ENCODE measurements at regions not wholly inside any gene's neighbourhood (a gene's known extent, or its start where the extent isn't known, plus 50 kb on each side); places are given as distances from the start of the nearest gene placed in this dataset.

DNA sequence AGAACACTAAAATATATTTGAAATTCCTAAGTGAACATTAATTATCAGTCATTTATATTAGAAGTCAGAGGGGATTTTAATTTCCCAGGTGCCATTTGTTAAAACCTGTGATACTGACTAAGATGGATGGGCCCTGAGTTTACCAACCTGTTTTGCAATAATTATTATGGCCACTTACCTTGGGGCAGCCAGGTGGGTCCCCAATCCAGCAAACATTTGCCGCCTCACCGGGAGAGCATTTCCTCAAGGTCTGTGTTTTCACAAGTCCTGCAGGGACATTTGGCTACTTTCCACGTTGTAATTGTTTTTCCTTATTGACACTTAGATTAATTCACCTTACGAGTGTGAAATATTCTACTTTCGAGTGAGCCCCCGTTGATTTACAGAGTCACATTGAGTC is 251.2 kb upstream of the PPP2R2D start:
- no peak for DNase-seq (ENCODE audit: low spot score)

DNA sequence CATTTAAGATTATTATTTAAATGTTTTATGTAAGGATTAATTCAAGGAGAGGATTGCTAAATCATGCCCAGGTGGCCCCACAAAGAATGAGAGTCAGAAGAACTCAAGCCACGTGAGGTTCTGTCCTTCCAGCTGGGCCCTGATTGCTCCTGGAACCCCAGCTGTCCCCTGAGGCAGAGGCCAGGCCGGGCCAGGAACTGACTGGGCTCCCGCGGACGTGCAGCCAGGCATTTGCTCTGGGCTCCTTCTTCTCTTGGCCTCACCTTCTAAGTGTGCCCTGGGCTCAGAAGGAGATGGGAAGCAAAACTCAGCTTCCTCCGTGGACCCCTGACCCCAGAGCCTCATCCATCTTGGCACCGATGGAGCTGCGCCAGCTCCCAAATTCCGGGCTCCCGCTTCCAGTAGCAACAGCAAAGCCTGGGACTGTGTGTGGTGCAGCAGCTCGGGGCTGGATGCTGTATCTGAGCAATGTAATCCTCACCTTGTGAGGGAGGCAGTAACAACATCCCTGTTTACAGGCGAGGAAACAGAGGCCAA is 250.6 kb upstream of the PPP2R2D start:
- DNase-seq (ENCODE audit: low spot score), result no peak

DNA sequence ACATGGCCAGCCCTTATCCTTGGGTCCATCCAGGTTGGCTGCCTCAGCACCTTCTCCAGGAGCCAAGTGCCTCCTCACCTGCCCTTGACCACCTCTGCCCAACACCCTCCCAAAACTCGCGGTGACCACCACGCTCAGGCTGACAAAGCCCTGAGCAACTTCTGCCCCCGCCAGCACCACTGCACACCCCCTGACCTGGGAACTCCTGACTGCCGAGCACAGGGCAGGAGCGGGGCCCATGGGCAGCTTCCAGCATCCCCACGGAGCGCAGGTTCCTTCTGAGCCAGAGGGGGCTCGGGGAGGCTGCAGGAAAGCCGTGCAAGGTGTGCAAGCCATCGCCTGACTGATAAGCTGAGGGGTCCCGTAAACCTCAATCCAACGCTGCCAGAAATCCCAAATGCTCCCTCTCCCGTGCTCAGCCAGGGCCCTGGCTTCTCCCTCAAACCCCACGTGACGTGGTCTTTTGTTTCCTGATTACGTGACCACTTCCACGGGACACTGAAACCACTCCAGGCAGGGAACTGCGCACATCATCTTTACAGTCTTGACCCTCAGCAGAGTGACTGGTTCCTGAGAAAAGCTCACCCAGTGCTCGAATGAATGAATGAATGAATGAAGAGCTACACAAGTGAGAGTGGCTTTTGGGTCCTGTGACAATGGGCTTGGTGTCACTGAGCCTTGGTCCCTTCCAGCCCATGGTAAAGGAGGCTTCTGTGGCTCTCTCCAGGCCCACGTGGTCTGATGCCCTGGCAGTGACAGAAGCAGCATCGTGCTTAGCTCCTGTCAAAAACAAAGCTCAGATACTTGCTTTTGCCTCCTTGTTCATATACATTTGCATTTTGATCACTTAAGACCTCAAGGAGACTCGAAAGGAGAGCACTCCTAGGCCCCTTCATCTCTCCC is 249.8 kb upstream of the PPP2R2D start:
- DNase-seq (ENCODE audit: low spot score), result no peak

DNA sequence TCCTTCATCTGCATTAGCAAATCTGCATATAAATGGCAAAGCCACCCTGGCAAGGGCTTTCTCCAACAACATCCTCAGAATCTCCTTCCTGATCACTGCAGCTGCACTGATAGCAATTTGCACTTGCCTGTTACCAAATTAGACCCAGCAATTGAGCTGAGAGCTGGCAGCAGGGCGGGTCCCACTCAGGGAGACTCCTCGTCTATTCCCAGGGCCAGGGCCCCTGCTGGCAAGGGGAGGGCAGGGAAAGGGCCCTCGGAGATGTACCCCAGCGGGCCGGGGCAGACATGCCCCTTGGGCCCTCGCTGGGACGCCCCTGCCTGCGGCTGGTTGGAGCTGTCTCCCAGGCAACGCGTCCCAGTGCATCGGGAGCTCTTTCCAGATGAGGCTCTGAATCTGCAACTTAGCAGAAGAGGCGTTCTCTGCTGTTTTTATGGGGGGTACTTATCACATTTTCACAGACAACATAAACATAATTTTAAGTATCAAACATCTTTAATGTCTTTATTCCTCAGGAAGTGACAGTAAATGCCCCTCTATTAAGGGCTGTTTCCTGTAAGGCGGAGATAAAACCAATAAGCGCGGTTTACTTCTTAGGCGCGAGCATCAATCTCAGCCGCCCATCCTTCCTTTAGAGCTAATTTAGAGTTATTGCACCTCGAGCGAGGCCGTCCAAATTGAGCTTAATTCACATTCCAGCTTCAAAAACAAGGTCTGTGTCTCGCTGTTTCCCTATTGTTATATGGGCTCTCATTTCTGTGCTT is 249.0 kb upstream of the PPP2R2D start:
- no peak for DNase-seq (ENCODE audit: low spot score)

GRCh38 chr10:131652438-131653139 is 248.2 kb upstream of the PPP2R2D start:
- DNase-seq (ENCODE audit: low spot score), result no peak

DNA sequence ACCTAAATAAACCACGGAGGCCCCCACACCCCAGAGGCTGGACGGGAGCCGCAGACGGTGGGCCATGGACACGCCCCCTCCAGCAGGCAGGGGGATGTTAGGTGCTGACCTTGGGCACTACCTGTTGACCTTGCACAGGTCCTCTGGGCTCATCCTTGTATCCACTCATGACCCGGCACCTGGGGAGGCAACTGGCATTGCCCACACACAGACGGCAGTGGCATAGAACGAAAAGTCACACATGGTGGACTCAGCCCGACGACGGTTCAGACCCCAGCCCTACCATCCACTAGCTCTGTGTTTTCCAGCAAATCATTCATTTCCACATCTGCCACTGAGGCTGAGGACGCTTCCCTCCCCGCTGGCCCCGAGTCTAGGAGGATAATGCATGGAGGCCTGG is 247.7 kb upstream of the PPP2R2D start:
- no peak for DNase-seq (ENCODE audit: low spot score)

DNA sequence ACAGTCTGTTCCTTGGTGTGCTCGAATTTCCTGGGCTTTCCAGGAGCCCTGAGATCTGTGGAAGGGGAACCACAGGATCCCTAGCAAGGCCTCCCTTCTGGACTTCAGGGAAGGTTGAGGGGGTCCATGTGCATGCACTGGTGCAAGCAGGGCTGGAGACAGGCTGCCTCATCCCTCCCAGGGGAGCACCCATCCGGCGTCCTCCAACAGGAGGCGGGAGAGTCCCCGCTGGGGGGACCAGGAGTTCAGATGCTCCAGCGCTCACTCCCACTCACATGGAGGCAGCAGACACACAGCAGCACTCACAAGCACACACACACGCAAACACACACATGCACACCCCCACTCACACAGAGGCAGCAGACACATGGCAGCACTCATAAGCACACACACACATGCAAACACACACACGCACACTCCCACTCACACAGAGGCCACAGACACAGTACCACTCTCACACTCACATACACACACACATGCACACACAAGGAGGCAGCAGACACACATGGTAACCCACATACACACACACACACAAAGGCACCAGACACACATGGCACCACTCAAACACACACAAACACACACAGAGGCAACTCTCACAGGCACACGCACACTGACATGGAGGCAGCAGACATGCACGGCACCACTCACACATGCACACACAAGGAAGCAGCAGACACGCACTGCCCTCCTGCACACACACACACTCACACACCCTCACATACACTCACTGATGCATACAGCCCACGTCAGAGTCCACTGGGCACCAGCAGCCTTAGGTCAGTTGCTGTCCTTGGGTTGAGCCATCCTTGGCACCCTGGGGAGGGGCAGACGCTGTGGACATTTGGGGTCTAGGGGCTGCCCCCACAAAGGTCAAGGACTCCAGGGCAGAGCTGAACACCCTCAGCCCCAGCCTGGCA is 247.0 kb upstream of the PPP2R2D start:
- DNase-seq (ENCODE audit: low spot score), result no peak

GRCh38 chr10:131654471-131655087 is 246.2 kb upstream of the PPP2R2D start:
- no peak for DNase-seq (ENCODE audit: low spot score)

DNA sequence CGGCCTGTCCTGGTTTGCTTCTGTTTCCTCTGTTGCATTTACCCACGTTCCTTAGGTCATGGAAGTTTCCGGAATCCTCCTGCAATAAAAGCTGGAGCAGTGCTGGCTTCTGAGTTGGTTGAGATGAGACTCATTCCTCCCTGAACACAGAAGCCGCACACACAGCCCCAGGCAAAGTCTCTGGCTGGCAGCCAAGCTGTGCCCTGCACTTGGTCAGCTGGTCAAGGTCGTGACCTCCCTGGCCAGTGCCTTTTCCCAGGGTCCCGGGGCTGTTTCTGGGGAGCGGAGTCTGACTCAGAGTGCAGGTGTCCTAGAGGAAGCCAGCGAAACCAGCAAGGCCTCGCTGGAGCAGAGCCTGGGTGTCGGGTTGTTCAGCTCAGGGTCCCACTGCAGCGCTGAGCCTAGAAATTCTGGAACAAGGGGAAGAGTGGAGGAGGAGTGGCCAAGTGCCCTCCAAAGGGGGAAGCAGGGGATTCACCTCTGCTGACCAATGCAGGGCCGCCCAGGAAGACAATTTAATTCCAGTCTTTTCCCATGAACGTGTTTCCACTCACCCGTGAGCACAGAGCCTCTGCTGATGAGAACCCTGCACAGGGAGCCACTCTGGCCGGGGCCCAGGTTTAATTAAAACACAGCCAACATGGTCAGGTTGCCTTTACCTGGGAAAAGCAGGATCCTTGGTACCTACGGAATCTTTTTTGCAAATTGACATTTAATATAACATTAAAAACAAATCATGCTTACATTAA is 245.5 kb upstream of the PPP2R2D start:
- no peak for DNase-seq (ENCODE audit: low spot score)

DNA sequence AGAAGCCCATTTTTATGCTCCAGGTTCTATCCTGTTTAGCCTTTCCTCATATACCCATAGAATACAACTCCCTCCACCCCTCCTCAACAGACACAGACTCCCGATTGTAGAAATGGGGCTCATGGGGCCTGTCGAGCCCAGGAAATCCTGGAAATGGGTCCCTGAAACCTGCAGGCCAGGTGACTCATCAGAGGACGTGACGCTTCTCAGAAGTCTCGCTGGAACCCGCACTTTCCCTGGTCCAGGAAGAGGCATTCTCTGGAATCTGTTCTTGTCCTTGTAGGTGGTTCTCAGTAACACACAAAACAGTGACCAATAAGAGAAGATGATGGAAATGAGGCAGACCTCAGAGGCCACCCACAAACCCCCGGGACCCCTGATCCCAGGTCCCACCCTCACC is 244.8 kb upstream of the PPP2R2D start:
- no peak for DNase-seq (ENCODE audit: low spot score)

GRCh38 chr10:131656431-131656841 is 244.4 kb upstream of the PPP2R2D start:
- DNase-seq (ENCODE audit: low spot score), result no peak

- no peak for DNase-seq (ENCODE audit: low spot score)
Measured at GRCh38 chr10:131657318-131657984, 243.4 kb upstream of the PPP2R2D start.

DNA sequence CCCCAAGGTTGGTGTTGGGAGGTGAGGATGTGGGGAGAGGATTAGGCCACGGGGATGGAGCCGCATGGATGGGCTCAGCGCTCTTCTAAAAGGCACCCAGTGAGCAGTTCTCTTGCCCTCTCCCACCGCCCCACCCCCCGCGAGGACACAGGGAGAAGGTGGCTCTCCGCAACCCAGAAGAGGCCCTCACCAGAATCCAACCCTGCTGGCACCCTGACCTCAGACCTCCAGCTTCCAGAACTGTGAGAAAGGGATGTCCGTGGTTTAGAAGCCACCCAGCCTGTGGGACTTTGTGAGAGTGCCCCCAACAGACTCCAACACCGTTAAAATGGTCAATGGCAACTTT is 242.8 kb upstream of the PPP2R2D start:
- DNase-seq (ENCODE audit: low spot score), result no peak

DNA sequence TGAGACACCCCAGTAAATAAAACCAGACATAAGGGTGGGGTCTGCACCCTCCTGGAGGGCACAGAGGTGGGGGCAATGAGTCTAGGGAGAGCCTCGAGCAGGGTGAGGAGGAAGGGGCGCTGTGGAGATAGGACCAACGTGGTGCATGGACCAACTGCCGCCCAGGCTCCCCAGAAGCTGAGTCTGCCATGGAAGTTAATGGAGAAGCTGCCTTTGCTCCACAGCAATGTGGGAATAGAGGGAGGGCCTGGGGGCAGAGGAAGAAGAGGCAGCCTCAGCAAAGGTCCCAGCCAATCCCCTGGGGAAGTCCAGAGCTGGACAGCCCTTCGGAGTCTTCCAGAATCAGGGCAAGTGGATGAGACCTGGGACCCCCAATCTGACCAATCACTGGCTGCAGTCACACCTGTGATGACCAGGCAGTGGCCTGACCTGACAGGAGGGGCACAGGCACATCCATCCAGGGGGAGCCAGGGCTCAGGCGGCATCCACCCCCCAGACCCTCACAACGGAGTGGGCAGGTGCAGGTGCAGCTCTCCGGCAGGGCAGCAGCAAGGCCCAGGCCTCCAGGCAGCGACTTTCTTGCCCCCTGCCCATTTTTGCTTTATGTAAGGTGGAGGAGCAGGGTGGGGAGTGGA is 242.2 kb upstream of the PPP2R2D start:
- DNase-seq (ENCODE audit: low spot score), result peak; percentile 34

DNA sequence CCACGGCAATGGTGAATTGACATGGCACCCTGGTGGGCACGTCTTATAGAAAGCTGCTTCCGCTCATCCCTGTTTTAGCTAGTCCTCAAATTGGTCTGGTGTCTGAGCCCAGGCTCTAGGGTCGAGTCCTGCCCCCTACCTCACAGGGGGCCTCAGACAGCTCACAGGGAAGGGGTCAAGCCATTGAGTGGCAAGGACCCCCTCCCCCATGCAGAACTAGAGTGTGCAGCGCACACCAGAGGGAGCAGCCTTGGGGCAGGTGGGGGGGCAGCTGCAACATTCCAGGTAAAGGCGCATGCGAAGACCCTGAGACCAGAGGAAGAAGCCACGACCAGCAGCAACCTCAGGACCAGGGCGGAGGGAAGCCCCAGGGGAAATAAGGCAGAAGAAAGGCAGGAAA is 240.4 kb upstream of the PPP2R2D start:
- DNase-seq (ENCODE audit: low spot score), result no peak

DNA sequence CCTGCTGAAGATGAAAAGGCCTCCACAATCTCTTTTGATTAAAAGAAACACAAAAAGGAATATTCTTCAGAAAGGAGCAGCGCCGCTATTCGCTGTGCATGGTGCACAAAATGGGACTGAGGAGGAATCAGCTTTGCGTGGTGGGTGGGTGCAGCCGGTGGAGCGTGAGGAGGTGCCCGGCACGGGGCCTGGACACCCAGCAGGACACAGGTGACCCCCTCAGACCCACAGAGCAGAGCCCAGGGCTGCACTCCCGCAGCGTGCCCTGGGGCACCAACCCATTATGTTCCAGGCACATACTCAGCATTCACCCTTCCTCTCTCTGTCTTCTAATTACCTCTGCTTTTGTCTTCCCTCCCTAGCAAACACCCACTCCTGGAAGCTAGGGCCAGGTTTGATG is 238.0 kb upstream of the PPP2R2D start:
- no peak for DNase-seq (ENCODE audit: low spot score)

- no peak for DNase-seq (ENCODE audit: low spot score)
Measured at GRCh38 chr10:131663351-131663750, 237.5 kb upstream of the PPP2R2D start.

DNA sequence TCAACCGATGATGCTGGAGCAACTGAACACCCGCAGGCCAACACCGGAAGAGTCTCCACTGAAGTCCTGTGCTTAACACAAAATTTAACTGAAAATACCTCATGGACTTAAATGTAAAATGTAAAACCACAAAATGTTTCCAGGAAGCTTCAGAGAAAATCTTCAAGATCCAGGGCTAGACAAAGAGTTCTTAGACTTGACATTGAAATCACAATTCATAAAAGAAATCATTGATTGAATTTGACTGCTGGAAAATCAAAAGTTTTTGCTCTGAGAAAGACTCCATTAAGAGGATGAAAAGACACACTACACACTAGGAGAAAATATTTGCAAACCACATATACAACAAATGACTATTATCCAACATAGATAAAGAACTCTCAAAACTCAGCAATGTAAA is 234.7 kb upstream of the PPP2R2D start:
- DNase-seq (ENCODE audit: low spot score), result no peak

GRCh38 chr10:131667047-131667446 is 233.8 kb upstream of the PPP2R2D start:
- DNase-seq (ENCODE audit: low spot score), result no peak
